ENCODE measurements at regions not wholly inside any gene's neighbourhood (a gene's known extent, or its start where the extent isn't known, plus 50 kb on each side); places are given as distances from the start of the nearest gene placed in this dataset.
A peak's percentile ranks its signal among the peaks of the same experiment; 100 is the strongest.

DNA sequence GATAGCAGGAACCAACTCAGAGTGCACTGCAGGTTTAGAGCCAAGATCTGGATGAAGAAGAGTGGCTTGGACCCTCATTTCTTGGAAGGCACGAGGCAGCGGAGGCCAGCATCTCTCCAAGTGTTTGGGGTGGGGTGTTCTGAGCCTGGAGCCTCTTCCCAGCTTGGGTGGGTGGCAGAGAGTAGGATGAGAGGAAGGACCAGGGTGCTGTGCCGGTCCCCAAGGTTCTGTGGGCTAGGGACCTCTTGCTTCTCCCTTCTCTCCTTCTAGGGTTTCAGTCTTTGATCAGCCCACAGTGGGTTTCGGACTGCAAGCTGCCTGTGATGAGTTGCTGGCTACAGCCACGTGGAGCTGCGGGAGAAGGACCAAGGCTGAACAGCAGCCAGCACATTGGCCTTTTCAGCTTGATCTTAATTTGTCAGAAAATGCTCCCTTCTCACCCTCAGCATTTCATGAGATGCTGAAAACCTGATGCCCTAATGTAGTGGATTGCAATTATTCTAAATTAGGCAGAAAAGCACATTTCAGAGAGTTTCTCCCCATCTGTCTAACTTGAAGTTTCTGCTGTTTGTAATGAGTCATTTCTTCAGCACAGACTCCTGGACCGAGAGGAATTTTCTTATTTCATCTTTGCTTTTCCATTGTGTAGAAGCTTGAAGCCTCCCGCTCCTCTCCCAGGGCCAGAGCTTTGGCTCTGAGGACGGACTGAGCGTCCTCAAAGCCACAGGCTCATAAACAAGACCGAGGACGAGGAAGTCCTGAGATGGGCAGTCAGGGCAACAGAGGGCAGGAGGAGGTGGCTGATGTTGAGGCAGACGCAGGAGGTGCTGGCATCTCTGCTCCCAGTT, 99.1 kb upstream of the HDAC4 start:
- H3K36me3 ChIP-seq: no peaks in the 10 kb centered on the region
- no peak overlapping the region for H3K4me3 ChIP-seq
- H3K27ac ChIP-seq: no peak overlapping the region
- no peaks in the 10 kb centered on the region for H3K9me3 ChIP-seq
- peaks cover 2% of the 10 kb centered on the region for H3K27me3 ChIP-seq
- WGBS, 2 donors (ENCODE audit: low coverage in 1 of 2): 33 to 60% methylated on average over 8 to 12 of the region's 13 CpGs
- in situ Hi-C loops (cut with MboI; ENCODE audit: low pct_ligation_motif_present in 1 of 4, low pct_unique_long_range_greater_than_20kb in 1 of 4, low sequenced_read_pairs in 3 of 4): no loop called here
- DNase-seq: no peak
- TF ChIP-seq, protein P1, sequence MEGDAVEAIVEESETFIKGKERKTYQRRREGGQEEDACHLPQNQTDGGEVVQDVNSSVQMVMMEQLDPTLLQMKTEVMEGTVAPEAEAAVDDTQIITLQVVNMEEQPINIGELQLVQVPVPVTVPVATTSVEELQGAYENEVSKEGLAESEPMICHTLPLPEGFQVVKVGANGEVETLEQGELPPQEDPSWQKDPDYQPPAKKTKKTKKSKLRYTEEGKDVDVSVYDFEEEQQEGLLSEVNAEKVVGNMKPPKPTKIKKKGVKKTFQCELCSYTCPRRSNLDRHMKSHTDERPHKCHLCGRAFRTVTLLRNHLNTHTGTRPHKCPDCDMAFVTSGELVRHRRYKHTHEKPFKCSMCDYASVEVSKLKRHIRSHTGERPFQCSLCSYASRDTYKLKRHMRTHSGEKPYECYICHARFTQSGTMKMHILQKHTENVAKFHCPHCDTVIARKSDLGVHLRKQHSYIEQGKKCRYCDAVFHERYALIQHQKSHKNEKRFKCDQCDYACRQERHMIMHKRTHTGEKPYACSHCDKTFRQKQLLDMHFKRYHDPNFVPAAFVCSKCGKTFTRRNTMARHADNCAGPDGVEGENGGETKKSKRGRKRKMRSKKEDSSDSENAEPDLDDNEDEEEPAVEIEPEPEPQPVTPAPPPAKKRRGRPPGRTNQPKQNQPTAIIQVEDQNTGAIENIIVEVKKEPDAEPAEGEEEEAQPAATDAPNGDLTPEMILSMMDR (IDR thresholded peaks at IDR 0.05): no peak
- TF ChIP-seq POLR2A (IDR thresholded peaks at IDR 0.05) (no peak), EP300 (IDR thresholded peaks at IDR 0.05; ENCODE audit: low read depth) (no peak), POLR2AphosphoS5 (IDR thresholded peaks at IDR 0.05) (no peak)
- peaks cover 0 to 6% (median 0%) of the 10 kb centered on the region in 4 donors for H3K4me1 ChIP-seq
- intact Hi-C loops (cut with DNase I; ENCODE audit: low total_unique reads): no loop called here

DNA sequence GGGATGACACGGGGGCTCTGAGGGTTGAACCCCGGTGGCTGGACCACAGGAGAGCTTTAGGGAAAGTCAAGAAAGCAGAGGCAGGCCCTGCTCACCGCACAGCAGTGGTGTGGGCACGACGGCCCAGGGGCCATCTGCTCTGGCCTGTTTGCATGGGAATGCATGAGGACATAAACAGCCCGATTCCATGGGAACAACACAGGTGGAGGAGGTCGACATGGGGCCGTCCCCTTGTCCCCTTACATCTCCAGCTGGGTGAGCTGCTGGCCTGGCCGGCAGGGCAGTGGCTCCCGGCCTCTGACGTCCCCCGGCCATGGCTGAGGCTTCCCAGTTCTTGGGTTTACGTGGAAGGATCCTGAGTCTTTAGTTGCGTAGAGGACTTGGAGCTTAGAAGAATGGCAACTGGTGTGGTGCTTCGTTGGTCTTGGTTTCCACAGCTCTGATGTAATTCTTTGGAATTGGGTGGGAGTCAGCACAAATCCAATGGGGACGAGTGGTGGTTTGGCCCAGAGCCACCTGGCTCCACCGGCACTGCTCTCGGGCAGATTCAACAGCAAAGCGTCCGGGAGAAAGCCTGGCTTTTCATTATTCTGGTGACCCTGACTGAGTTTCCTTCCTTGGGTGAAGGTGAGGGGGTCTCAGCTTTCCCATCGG, 98.3 kb upstream of the HDAC4 start:
- DNase-seq: peak; percentile 34
- Histone ChIP-seq H3K36me3 (no peaks in the 10 kb centered on the region), H3K27me3 (peaks cover 5% of the 10 kb centered on the region), H3K4me1 (peaks cover 0 to 6% (median 0%) of the 10 kb centered on the region in 4 donors), H3K4me3 (no peak overlapping the region), H3K27ac (no peak overlapping the region), H3K9me3 (no peaks in the 10 kb centered on the region)
- TF ChIP-seq, protein P1 (IDR thresholded peaks at IDR 0.05): no peak
- no peak for TF ChIP-seq POLR2AphosphoS5 (IDR thresholded peaks at IDR 0.05)
- TF ChIP-seq POLR2A (IDR thresholded peaks at IDR 0.05): no peak
- TF ChIP-seq EP300 (IDR thresholded peaks at IDR 0.05; ENCODE audit: low read depth): no peak
- in situ Hi-C loops (cut with MboI; ENCODE audit: low pct_ligation_motif_present in 1 of 4, low pct_unique_long_range_greater_than_20kb in 1 of 4, low sequenced_read_pairs in 3 of 4): no loop called here
- intact Hi-C loops (cut with DNase I; ENCODE audit: low total_unique reads): no loop called here
- WGBS, 2 donors (ENCODE audit: low coverage in 1 of 2): 66 to 79% methylated on average over 3 to 21 of the region's 21 CpGs

DNA sequence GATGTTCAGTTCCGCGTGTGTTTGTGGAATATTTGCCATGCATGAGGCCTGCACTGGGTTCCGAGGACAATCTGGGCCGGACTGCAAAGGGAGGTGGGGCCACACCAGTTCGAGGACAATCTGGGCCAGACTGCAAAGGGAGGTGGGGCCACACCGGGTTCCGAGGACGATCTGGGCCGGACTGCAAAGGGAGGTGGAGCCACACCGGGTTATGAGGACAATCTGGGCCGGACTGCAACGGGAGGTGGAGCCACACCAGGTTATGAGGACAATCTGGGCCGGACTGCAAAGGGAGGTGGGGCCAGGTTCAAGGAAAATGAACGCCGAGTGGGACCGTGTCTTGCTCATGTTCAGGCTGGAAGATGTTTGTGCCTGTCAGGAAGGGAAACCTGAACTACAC, 97.8 kb upstream of the HDAC4 start:
- 55 to 100% methylated on average over 3 to 16 of the region's 16 CpGs for WGBS, 2 donors (ENCODE audit: low coverage in 1 of 2)
- intact Hi-C loops (cut with DNase I; ENCODE audit: low total_unique reads) (no loop called here), in situ Hi-C loops (cut with MboI; ENCODE audit: low pct_ligation_motif_present in 1 of 4, low pct_unique_long_range_greater_than_20kb in 1 of 4, low sequenced_read_pairs in 3 of 4) (no loop called here)
- H3K36me3 ChIP-seq: no peaks in the 10 kb centered on the region
- H3K27me3 ChIP-seq: peaks cover 10% of the 10 kb centered on the region
- H3K27ac ChIP-seq: no peak overlapping the region
- H3K4me3 ChIP-seq: no peak overlapping the region
- DNase-seq: no peak
- H3K4me1 ChIP-seq: peaks cover 0 to 6% (median 0%) of the 10 kb centered on the region in 4 donors
- TF ChIP-seq EP300 (IDR thresholded peaks at IDR 0.05; ENCODE audit: low read depth): no peak
- no peak for TF ChIP-seq POLR2A (IDR thresholded peaks at IDR 0.05)
- TF ChIP-seq, protein P1 (IDR thresholded peaks at IDR 0.05): no peak
- TF ChIP-seq POLR2AphosphoS5 (IDR thresholded peaks at IDR 0.05): no peak
- H3K9me3 ChIP-seq: no peaks in the 10 kb centered on the region

DNA sequence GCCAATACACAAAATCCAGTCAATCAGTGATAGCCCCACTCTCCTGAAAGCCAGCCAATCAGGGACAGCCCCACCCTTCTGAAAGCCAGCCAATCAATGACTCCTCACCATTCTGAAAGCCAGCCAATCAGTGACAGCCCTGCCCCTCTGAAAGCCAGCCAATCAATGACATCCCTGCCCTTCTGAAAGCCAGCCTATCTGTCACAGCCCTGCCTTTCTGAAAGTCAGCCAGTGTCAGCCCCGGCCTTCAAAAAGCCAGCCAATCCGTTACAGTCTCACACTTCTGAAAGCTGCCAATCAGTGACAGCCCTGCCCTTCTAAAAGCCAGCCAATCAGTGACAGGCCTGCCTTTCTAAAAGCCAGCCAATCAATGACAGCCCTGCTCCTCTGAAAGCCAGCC, 95.9 kb upstream of the HDAC4 start:
- Histone ChIP-seq H3K36me3 (no peaks in the 10 kb centered on the region), H3K4me3 (no peak overlapping the region), H3K9me3 (no peaks in the 10 kb centered on the region), H3K27me3 (peaks cover 11% of the 10 kb centered on the region), H3K4me1 (peaks cover 0 to 6% (median 0%) of the 10 kb centered on the region in 4 donors), H3K27ac (no peak overlapping the region)
- in situ Hi-C loops (cut with MboI; ENCODE audit: low pct_ligation_motif_present in 1 of 4, low pct_unique_long_range_greater_than_20kb in 1 of 4, low sequenced_read_pairs in 3 of 4) (no loop called here), intact Hi-C loops (cut with DNase I; ENCODE audit: low total_unique reads) (no loop called here)
- 91% methylated on average over 2 of the region's 2 CpGs; no CpG with 5 or more reads in 1 of the 2 donors for WGBS, 2 donors (ENCODE audit: low coverage in 1 of 2)
- no peak for DNase-seq
- TF ChIP-seq EP300 (IDR thresholded peaks at IDR 0.05; ENCODE audit: low read depth): no peak
- TF ChIP-seq POLR2A (IDR thresholded peaks at IDR 0.05): no peak
- TF ChIP-seq, protein P1 (IDR thresholded peaks at IDR 0.05): no peak
- no peak for TF ChIP-seq POLR2AphosphoS5 (IDR thresholded peaks at IDR 0.05)
